ENCODE measurements at regions not wholly inside any gene's neighbourhood (a gene's known extent, or its start where the extent isn't known, plus 50 kb on each side); places are given as distances from the start of the nearest gene placed in this dataset.

- no peaks in the 10 kb centered on the region for H3K36me3 ChIP-seq
- no peaks in the 10 kb centered on the region for H3K27me3 ChIP-seq
- WGBS, result 72% methylated on average over 1 of the region's 1 CpG
These were observed 1224.0 kb upstream of the CDH18 start for GRCh38 chr5:21212026-21212425.

GRCh38 chr5:21209409-21209808, 1221.4 kb upstream of the CDH18 start:
- Histone ChIP-seq H3K4me1 (no peaks in the 10 kb centered on the region), H3K4me3 (no peak overlapping the region), H3K36me3 (no peaks in the 10 kb centered on the region), H3K27me3 (no peaks in the 10 kb centered on the region), H3K27ac (no peak overlapping the region), H3K9me3 (no peaks in the 10 kb centered on the region)
- DNase-seq (ENCODE audit: low spot score in 2 of 2), result no peak
- TF ChIP-seq POLR2A (IDR thresholded peaks at IDR 0.05), result no peak
- TF ChIP-seq EP300 (IDR thresholded peaks at IDR 0.05), result no peak
- TF ChIP-seq CTCF (IDR thresholded peaks at IDR 0.05), result no peak
- no peak for TF ChIP-seq POLR2AphosphoS5 (IDR thresholded peaks at IDR 0.05)
- WGBS, result 73% methylated on average over 2 of the region's 2 CpGs

More at GRCh38 chr5:21212026-21212425, 1224.0 kb upstream of the CDH18 start:
- H3K4me1 ChIP-seq, result no peaks in the 10 kb centered on the region
- DNase-seq (ENCODE audit: low spot score in 2 of 2), result no peak
- H3K9me3 ChIP-seq, result no peaks in the 10 kb centered on the region
- H3K27ac ChIP-seq, result no peak overlapping the region
- H3K4me3 ChIP-seq, result no peak overlapping the region
- no peak for TF ChIP-seq POLR2A (IDR thresholded peaks at IDR 0.05)

- WGBS, result 70% methylated on average over 2 of the region's 2 CpGs
These were observed 1211.1 kb upstream of the CDH18 start for GRCh38 chr5:21199087-21199486.

GRCh38 chr5:21195145-21195544, 1207.1 kb upstream of the CDH18 start:
- Histone ChIP-seq H3K4me1 (no peaks in the 10 kb centered on the region), H3K27ac (no peak overlapping the region), H3K36me3 (no peaks in the 10 kb centered on the region), H3K27me3 (no peaks in the 10 kb centered on the region), H3K4me3 (no peak overlapping the region), H3K9me3 (peaks cover 3% of the 10 kb centered on the region)
- TF ChIP-seq POLR2AphosphoS5 (IDR thresholded peaks at IDR 0.05), result no peak
- no peak for TF ChIP-seq EP300 (IDR thresholded peaks at IDR 0.05)
- TF ChIP-seq CTCF (IDR thresholded peaks at IDR 0.05), result no peak
- no peak for TF ChIP-seq POLR2A (IDR thresholded peaks at IDR 0.05)
- 60% methylated on average over 4 of the region's 4 CpGs for WGBS
- no peak for DNase-seq (ENCODE audit: low spot score in 2 of 2)

More at GRCh38 chr5:21199087-21199486, 1211.1 kb upstream of the CDH18 start:
- TF ChIP-seq EP300 (IDR thresholded peaks at IDR 0.05) (no peak), POLR2AphosphoS5 (IDR thresholded peaks at IDR 0.05) (no peak), CTCF (IDR thresholded peaks at IDR 0.05) (no peak), POLR2A (IDR thresholded peaks at IDR 0.05) (no peak)
- Histone ChIP-seq H3K4me1 (no peaks in the 10 kb centered on the region), H3K4me3 (no peak overlapping the region), H3K27ac (no peak overlapping the region), H3K9me3 (peaks cover 3% of the 10 kb centered on the region), H3K36me3 (no peaks in the 10 kb centered on the region), H3K27me3 (no peaks in the 10 kb centered on the region)
- no peak for DNase-seq (ENCODE audit: low spot score in 2 of 2)

GRCh38 chr5:21185536-21185935, 1197.5 kb upstream of the CDH18 start:
- Histone ChIP-seq H3K4me3 (no peak overlapping the region), H3K9me3 (no peaks in the 10 kb centered on the region), H3K27me3 (no peaks in the 10 kb centered on the region), H3K36me3 (no peaks in the 10 kb centered on the region), H3K4me1 (no peaks in the 10 kb centered on the region), H3K27ac (no peak overlapping the region)
- no peak for DNase-seq (ENCODE audit: low spot score in 2 of 2)
- TF ChIP-seq CTCF (IDR thresholded peaks at IDR 0.05) (no peak), EP300 (IDR thresholded peaks at IDR 0.05) (no peak), POLR2A (IDR thresholded peaks at IDR 0.05) (no peak), POLR2AphosphoS5 (IDR thresholded peaks at IDR 0.05) (no peak)
- 54% methylated on average over 5 of the region's 5 CpGs for WGBS

GRCh38 chr5:21184581-21184980, 1196.6 kb upstream of the CDH18 start:
- Histone ChIP-seq H3K4me3 (no peak overlapping the region), H3K27me3 (no peaks in the 10 kb centered on the region), H3K36me3 (no peaks in the 10 kb centered on the region), H3K27ac (no peak overlapping the region), H3K4me1 (no peaks in the 10 kb centered on the region), H3K9me3 (no peaks in the 10 kb centered on the region)
- TF ChIP-seq POLR2AphosphoS5 (IDR thresholded peaks at IDR 0.05), result no peak
- TF ChIP-seq CTCF (IDR thresholded peaks at IDR 0.05), result no peak
- TF ChIP-seq POLR2A (IDR thresholded peaks at IDR 0.05), result no peak
- no peak for TF ChIP-seq EP300 (IDR thresholded peaks at IDR 0.05)
- no peak for DNase-seq (ENCODE audit: low spot score in 2 of 2)
- 61% methylated on average over 4 of the region's 4 CpGs for WGBS

All from suprapubic skin (tissue), 4 donors.